WI38 (cell line): ENCODE measurements at regions not wholly inside any gene's neighbourhood (a gene's known extent, or its start where the extent isn't known, plus 50 kb on each side); places are given as distances from the start of the nearest gene placed in this dataset.

Experiments
- H3K4me3 ChIP-seq: 2 replicates; pipeline ENCODE4 v1.5.1; 2011; ENCODE audit warnings: low read depth, mild to moderate bottlenecking, control low read depth, low read length
- TF ChIP-seq, protein P1 (sequence below): IDR thresholded peaks from 2 replicates; pipeline ENCODE4 v1.5.1; 2012; ENCODE audit warnings: low read depth, mild to moderate bottlenecking, control low read depth, low read length

DNA sequence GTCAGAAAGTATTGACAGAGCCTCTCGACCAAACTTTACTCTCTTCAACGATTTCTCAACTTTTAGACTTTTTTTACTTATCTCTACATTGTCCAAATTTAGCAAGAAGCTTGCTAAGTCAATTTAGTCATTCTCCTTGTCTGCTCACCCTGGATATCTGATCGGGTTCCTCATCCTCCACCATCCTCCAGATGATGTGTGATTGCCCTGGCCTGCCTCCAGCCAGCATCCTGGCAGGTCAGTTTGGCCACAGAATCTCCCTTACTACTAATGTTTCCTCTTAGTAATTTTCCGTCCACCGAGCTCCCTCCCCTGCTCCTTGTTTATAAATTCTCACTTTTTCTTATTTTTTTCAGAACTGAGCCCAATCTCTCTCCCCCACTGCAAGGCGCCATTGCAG, 167.9 kb upstream of the ZFP42 start:
- TF ChIP-seq, protein P1, sequence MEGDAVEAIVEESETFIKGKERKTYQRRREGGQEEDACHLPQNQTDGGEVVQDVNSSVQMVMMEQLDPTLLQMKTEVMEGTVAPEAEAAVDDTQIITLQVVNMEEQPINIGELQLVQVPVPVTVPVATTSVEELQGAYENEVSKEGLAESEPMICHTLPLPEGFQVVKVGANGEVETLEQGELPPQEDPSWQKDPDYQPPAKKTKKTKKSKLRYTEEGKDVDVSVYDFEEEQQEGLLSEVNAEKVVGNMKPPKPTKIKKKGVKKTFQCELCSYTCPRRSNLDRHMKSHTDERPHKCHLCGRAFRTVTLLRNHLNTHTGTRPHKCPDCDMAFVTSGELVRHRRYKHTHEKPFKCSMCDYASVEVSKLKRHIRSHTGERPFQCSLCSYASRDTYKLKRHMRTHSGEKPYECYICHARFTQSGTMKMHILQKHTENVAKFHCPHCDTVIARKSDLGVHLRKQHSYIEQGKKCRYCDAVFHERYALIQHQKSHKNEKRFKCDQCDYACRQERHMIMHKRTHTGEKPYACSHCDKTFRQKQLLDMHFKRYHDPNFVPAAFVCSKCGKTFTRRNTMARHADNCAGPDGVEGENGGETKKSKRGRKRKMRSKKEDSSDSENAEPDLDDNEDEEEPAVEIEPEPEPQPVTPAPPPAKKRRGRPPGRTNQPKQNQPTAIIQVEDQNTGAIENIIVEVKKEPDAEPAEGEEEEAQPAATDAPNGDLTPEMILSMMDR = no peak
- H3K4me3 ChIP-seq = no peak overlapping the region

DNA sequence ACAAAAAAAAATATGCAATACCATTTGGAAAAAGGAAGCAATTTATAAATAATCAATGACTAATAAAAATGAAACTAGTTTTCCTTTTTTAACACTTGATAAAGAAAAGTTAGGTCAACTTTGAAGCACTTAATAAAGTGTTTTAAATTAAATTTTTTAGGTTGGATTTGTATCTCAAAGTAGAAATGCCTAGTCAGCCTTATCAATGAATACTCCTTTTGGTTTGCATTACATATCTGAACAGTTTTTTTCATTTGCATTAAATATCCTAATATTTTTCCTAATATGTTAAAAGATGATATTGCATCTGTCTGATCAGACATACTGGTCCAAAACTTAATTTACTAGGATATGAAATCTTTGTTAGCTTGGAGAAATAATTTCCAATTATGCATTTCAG, 155.8 kb upstream of the ZFP42 start:
- TF ChIP-seq, protein P1 = no peak

DNA sequence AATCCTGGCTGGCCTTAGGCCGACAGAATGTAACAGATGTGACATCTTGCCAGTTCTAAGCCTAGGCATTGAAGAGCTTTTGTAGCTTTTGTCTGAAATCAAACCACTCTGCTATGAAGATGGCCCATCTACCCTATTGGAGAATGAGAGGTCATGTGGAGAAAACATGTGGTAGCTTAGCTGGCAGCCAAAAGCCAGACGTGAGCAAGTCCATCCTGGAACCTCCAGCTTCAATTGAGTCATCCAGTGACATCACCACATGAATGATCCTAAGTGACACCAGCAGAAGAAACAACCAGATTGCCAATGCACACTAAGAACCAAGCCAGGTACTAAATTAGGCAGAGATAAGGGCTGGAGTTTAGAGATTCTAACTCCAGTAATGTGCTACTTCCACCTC, 154.8 kb upstream of the ZFP42 start:
- TF ChIP-seq, protein P1 = no peak
- no peak overlapping the region for H3K4me3 ChIP-seq

More for the DNA sequence above, 155.8 kb upstream of the ZFP42 start:
- no peak overlapping the region for H3K4me3 ChIP-seq

DNA sequence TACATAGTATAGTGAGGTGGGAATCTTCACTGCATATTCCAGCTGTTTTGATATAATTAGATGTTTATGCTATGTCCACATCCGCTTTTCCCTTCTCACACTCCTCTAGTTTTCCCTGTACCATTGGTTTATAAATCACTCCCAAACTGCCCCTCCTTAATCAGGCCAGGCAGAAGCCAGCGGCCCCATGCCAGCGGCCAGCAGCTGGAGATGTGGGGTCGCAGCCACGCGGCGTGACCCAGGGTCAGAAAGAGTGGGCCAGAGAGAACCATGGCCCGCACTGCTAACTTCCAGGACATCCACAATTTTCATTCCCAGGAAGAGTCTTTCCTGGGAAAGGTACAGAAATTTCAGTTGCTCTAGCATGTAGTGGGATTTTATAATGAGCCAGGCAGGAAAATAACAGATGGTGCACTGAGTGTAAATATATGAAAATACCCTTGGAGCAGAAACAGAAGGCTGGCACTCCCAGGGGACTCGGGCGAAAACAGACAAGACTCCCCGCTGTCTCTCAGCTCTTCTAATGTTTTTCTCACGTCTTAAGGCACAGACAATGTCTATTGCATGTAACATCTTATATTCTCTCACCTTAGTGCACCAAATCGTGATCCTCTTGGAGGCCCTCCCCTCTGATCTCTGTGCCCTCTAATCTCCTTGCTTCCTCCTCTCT, 145.9 kb upstream of the ZFP42 start:
- TF ChIP-seq, protein P1 = no peak
- H3K4me3 ChIP-seq = no peak overlapping the region

DNA sequence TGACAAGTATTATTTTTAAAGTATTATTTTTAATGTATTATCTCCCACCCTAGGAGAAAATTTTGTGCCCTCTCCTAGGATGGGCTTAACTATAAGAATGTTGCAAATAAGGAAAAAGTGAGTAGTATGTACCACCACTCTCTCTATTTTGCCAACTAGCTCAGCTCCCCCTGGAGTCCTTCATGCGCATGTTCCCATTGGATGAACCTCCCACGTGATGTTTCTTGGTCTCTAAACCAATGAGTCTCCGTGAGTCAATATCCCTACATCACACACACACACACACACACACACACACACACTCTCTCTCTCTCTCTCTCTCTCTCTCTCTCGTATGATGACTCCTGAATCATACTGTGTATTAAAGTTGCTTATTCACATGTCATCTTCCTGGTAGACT, 129.7 kb upstream of the ZFP42 start:
- no peak overlapping the region for H3K4me3 ChIP-seq
- TF ChIP-seq, protein P1 = no peak

DNA sequence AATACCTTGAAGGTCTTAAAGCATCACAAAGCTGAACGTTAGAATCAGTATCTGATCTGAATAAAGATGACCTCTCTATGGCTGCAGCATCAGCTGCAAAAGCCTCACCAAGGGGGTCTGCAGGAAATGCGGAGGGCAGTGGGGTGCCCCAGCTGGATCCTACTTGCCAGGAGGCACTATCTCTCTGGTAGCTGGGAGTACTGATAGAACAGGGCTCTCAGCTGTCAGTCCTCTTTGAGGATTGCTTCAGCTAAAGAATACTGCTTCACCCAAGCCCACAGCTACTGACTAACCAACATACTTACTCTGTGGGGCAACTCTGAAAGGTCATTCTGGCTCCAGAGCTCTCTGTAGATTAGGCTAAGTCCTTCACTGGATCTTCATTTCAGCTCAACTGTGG, 112.5 kb upstream of the ZFP42 start:
- no peak overlapping the region for H3K4me3 ChIP-seq
- TF ChIP-seq, protein P1 = no peak

DNA sequence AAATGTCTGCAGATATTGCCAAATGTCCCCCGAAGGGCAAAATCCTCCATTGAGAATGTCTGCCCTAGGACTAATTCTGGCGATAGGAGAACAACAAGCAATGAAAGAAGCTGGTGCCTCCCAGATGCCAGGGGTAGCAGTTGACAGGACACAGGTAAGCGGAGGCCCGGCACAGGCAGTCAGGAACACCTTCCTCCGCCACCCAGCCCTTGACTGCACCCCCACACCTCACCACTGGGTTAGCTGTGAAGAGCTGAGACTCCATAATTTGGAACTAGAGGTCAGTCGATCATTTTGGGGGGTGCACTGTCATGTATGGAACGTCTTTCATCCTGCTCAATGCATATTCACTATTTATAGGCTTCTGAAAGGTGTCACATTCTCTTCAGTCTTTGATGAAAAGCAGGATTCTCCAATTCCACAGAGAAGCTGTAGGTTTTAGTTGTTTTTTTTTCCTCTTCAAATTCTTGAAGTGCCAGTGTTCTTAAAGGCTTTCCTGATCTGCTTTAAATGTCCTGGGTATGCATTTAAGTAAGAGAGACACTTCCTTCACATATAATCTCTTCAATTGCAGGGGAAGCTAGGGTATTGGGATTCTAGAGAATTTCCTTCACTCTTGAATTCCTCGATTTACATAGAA, 111.6 kb upstream of the ZFP42 start:
- TF ChIP-seq, protein P1 = no peak
- H3K4me3 ChIP-seq = no peak overlapping the region
